ENCODE measurements at regions not wholly inside any gene's neighbourhood (a gene's known extent, or its start where the extent isn't known, plus 50 kb on each side); places are given as distances from the start of the nearest gene placed in this dataset.

DNA sequence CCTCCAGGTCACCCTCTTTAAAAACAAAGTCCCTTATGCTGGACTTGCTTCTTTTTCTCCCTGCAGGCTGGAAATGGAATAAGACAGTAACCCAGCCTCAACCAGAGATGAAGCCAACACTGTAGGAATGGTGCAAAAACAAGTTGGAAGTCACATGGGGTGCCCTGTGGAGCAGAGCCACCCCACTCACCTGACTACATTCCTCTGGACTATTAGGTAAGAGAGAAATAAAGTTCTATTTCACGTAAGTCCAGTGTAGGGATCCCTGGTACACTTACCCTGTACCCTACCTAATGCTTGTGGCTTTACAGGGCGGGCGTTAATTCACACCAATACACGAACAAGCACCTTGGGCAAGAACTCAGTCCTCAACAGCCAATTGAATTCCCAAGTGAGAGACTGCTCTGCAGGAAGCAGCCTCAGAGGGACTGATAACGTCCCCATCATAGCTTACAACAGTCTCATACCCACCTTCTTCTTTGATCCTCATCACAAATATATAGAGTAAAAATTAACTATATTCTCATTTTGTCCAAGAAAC is 112.5 kb upstream of the FGGY start:
- no peak for TF ChIP-seq YY1 (IDR thresholded peaks at IDR 0.05; ENCODE audit: insufficient read depth, insufficient read length)
- no peak for TF ChIP-seq SUZ12 (IDR thresholded peaks at IDR 0.05; ENCODE audit: extremely low read depth, insufficient read depth, insufficient read length)
- no peak for TF ChIP-seq ZNF274 (IDR thresholded peaks at IDR 0.05; ENCODE audit: low read depth, low read length)
